Dermis microvascular lymphatic vessel endothelial cell (primary cell): ENCODE measurements at regions not wholly inside any gene's neighbourhood (a gene's known extent, or its start where the extent isn't known, plus 50 kb on each side); places are given as distances from the start of the nearest gene placed in this dataset.

Experiments used
- DNase-seq, 2 donors: peaks; one replicate each; pipeline versions ENCODE4 v3.0.0 to v3.0.0-alpha.2; 2010; ENCODE audit warnings: low read depth in 2 of 2

GRCh38 chr11:70606951-70607330 lies 208.6 kb downstream of the CTTN start:
- no peak for DNase-seq

DNA sequence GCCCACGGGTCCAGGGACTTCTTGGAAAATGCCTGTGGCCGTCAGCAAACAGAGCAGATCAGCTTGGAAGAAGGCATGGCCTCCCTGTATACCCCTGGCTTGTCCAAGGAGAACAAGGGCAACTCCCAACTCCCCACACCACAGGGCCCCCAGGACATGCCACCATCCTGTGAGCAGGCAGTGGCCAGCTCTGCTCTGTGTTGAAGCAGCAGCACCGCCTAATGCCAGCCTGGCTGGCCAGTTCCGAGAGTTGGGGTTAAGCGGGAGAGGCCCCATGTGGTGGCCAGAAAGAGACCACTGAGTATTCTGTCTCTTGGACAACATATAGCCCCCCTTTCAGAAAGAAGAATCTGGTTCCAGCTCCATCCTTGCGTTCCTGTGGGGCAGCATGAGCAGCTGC lies 209.2 kb downstream of the CTTN start:
- no peak for DNase-seq

- no peak for DNase-seq
Observed at GRCh38 chr11:70608568-70609470, 210.5 kb downstream of the CTTN start.

GRCh38 chr11:70610566-70611565 lies 212.5 kb downstream of the CTTN start:
- no peak for DNase-seq

DNA sequence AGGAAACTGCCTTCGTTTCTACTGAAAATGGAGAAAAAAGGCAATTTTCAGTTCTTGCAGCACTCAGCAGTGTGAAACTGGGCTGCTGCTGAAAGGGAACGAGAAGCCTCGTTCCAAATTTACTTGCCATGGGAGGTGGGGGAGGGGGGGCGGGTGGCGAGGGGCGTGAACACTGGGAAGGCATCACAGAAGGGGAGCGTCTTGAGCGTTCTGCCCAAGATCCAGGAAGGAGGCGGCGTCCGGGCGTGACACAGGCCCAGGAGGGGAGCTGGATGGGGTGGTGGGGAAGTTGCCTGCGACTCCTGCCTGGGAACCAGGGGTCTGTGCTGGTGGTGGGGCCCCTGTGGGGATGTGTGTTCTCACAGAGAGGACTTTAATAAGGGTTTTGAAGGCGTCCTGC lies 213.5 kb downstream of the CTTN start:
- DNase-seq, result no peak

DNA sequence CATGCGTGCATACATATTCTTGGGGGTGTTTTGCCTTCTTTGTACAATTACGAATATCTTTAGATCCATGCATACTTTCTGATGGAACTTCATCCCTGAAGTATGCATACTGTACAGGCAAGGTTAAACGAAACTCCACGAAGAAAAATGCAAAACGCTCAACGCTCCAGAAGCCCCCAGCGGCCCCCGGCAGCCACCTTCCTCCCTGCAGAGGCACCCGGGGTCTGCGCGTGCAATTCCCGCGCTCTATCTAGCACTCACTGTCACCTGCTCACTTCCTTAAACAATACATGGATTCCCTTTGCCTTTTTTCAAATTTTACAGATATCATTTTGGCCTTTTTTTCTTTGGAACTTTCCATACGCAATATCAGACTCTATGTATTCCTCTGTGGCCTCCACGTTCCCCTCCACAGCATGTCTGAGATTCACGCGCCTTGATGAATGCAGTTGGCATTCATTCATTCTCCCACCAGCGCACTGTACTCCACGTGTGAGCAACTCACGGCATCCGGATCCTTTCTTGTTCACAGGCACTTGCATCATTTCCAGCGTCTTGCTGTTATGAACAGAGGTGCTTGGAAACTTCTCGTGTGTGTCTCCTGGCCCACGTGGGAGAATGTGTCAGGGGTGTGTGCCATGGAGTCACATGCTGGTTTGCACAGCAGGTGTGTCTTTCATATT lies 214.3 kb downstream of the CTTN start:
- no peak for DNase-seq

DNA sequence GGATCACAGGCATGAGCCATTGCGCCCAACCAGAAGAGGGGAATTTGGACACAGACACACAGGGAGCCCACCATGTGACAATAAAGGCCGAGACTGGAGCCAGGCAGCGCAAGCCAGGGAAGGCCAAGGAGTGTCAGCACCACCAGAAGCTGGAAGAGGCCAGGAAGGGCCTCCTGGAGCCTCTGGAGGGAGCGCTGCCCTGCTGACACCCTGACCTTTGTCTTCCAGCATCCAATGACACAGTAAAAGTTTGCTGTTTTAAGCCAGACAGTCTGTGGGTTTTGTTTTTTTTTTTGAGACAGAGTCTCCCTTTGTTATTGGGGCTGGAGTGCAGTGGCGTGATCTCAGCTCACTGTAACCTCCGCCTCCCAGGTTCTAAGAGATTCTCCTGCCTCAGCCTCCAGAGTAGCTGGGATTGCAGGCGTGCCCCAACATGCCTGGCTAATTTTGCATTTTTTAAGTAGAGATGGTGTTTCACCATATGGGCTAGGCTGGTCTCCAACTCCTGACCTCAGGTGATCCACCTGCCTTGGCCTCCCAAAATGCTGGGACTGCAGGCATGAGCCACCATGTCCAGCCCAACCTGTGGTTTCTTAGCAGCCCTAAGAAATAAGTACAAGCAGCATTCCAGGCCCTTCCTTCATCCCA lies 215.8 kb downstream of the CTTN start:
- no peak for DNase-seq

DNA sequence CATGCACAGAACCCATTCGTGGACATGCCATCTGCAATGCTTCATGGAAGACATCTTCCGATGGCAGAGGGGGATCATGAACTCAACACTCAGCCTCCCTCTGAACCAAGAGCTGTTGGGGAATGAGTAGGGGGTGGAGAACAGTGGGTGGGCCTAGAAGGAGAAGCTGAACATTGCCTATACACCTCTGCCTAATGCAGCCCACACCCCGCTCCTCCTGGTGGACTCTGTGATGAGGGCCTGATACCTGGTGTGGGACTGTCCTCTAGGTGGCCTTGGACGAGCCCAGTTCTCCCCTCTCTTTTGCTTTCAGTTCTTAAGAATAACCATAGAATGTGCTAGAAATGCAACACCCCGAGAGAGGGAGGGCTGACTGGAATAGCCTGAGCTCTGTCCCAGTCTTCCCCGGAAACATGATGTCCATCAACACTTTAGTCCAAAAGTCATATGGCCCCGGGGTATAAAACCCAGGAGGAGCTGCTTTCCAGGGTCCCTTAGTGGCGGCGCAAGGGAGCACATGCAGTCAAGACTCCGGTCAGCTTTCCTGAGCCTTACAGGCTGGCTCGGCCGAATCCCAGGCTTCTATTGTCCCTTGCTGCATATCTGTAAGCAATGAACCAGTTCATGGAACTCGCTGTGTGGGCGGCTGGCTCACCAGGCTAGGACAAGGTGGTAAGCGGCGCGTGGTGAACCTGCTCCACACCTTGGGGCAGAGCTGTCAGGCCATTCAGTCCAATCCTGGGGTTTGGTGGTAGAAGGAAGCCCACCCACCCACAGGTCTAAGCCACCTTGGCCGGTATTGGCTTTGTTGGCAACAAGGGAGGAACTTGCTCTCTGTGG lies 216.9 kb downstream of the CTTN start:
- DNase-seq, result no peak

GRCh38 chr11:70616317-70616716 lies 218.0 kb downstream of the CTTN start:
- DNase-seq, result no peak

GRCh38 chr11:70616938-70617654 lies 218.8 kb downstream of the CTTN start:
- no peak for DNase-seq

GRCh38 chr11:70618431-70619101 lies 220.2 kb downstream of the CTTN start:
- DNase-seq, result no peak

- no peak for DNase-seq
Observed at GRCh38 chr11:70619591-70619990, 221.3 kb downstream of the CTTN start.

DNA sequence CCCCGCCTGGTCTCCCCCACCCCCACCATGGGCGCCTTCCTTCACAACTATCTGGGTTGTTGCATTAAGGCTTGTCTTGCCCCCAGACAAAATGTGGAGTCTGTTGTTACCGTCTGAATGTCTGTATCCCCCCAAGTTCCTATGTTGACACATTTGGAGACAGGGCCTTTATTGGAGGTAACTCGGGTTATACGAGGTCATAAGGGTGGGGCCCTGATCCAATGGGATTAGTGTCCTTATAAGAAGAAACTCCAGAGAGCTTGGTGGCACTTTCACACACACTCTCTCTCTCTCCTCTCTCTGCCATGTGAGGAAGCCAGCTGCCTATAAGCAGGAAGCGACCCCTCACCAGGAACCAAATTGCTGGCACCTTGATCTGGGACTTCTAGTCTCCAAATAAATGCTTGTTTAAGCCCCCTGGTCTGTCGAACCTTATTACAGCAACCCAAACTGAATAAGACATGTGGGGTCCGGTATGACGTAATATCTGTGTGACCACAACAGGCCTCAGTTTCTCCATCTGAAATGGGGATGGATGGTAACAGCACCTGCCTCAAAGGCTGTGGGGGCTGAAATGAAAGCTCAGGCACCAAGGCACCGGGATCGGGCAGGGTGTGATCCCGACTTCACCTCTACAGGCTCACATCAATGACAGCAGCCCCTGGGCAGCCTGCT lies 222.3 kb downstream of the CTTN start:
- DNase-seq, result no peak

- DNase-seq, result no peak
Observed at GRCh38 chr11:70621241-70621640, 222.9 kb downstream of the CTTN start.

GRCh38 chr11:70622091-70622490 lies 223.8 kb downstream of the CTTN start:
- no peak for DNase-seq

DNA sequence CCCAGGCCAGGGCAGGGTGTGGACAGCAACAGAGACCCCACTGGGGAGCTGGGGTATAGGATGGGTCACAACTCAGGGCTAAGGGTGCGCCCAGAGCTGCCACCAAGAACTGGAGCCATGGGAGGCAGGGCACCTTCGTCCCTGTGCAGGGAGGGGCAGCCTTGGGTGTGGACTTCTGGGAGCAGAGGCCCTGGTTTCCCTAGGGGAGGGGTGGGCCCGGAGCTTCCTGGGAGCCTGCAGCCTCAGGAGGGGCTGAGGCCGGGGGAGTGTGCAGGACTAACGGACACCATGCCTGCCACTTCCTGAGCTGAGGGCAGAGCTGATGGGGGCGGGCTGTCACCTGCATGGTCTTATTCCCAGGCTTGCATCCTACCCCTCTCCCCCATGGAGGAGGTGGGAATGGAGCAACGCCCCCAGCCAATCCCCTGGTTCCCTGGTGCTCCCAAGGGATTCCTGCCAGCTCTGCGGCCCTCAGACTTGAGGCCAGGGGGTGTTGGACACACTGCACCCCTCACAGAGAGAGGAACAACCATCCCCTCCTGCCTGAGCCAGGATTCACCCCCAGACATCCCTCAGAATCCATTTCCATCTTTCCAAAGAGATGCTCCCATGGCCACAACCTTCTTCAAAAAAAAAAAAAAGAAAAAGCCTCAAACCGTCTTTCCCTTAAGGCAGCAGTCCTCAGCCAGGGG lies 225.7 kb downstream of the CTTN start:
- no peak for DNase-seq

- DNase-seq, result no peak
Observed at GRCh38 chr11:70624598-70624993, 226.3 kb downstream of the CTTN start.

DNA sequence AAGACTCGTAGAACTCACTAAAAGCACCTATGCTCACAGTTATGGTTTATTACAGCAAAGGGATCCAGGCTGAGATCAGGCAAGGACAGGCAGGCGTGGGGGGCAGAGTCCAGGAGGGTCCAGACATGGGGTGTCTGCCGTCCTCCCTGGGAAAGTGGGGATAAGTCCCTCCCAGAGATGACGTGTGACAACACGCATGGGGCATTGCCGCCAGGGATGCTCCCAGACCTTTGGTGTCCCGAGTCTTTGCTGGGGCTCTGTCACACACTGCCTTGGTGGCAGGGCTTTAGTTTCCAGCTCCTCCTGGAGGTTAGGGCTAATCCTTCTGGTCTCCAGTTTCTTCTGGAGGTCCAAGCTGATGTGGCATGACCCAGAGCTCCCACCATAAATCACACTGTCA lies 226.7 kb downstream of the CTTN start:
- DNase-seq, result no peak
